ENCODE measurements at regions not wholly inside any gene's neighbourhood (a gene's known extent, or its start where the extent isn't known, plus 50 kb on each side); places are given as distances from the start of the nearest gene placed in this dataset.
"Not testable (repeated sequence)": the region's sequence is repeated elsewhere in the genome, so short reads cannot be mapped to it uniquely, and the experiment has no call there.

DNA sequence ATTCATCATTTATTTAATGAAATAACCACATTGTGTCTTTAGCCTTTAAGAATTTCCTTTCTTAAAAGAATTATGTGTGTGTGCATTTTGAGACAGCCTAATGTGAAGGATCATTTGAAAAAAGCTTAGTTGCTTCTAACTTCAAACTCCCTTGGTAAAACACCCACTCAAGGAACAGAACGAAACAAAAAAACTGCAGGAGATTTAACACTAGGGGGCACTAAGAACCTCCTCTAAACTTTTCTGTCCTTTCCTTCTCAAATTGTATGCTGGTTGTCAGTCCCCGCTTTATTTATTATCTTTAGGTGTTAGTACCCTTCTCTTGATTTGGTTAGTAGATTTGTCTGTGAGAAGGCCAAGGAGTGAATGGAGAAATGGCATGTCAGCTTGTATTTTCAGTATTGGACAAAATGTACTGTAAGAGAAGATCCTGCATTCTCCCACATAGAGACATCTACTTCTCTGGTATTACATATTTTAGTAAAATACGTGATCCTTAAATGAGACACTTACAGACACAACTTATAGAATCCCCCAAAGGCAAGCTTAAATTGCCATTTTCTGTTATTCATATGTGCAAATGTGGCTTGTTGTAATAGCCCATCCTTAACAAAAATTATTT, 229.7 kb downstream of the MRPS30 start:
- H3K27ac ChIP-seq = no peak overlapping the region
- DNase-seq (ENCODE audit: low read depth, low spot score) = no peak

DNA sequence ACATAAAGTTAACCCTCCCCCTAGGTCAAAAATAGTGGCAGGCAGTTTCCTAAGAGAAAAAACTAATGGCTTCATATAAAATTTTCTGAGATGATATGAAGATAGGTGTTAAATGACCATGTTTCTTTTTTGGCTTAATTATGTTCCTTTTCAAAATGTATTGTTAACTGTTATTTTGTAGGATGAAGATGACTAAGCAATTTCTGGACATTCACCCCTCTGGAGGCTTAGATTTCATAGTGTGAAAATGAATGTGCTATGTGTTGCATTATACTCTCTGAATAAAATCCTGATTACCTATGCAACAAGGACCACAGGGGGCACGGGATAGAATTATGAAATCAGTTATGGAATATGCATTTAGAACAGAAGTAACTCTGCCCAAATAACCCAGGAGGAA, 233.5 kb downstream of the MRPS30 start:
- no peak overlapping the region for H3K27ac ChIP-seq
- no peak for DNase-seq (ENCODE audit: low read depth, low spot score)

DNA sequence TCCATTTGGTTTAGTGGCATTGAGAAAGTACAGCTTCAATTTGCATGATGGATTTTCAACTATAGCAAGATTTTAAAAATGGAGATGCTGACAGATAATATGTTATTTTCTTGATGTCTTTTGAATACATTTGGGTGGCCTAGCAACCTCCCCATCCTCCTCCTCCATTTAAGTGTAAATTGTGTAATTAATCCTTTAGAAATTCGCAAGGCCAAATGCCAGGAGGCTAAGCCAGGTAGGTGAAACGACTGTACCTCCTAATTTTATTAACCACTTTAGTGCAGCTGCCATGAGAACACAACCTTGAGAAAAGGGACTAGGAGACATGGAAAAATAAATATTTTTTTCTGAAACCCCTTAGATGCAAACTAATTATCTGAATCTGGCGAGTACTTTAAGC, 248.8 kb downstream of the MRPS30 start:
- no peak overlapping the region for H3K27ac ChIP-seq
- no peak for DNase-seq (ENCODE audit: low read depth, low spot score)

DNA sequence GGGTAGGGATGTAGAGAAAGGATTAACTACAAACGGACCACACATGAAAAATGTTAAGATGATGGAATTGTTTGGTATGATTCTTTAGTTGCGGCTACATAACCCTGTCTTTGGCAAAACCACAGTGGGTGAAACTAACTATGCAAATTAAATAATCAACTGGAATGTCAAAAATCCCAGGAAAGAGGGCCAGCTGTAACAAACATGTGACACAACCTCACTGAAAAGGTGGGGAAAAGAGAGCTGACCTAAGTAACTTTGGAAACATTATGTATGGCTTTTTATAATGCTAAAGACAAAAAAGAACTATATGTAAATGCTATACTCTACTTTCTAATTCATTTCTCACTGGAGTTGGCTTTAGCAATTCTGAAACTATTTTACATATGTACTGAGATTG, 252.0 kb downstream of the MRPS30 start:
- no peak overlapping the region for H3K27ac ChIP-seq
- no peak for DNase-seq (ENCODE audit: low read depth, low spot score)

DNA sequence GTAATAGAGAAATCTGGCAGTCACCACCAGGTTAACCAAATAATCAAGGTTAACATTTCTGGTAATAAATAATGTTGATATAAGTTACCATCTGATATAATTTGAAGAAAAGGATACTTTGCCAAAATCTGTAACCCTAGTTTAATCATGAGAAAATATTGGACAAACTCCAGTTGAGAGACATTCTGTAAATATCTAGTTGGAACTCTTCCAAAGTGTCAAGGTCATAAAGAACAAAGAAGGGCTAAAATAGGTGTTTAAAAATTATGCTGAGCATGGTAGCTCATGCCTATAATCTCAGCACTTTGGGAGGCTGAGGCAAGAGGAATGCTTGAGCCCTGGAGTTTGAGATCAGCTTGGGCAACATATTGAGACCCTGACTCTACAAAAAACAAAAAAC, 253.3 kb downstream of the MRPS30 start:
- no peak overlapping the region for H3K27ac ChIP-seq
- DNase-seq (ENCODE audit: low read depth, low spot score) = no peak

DNA sequence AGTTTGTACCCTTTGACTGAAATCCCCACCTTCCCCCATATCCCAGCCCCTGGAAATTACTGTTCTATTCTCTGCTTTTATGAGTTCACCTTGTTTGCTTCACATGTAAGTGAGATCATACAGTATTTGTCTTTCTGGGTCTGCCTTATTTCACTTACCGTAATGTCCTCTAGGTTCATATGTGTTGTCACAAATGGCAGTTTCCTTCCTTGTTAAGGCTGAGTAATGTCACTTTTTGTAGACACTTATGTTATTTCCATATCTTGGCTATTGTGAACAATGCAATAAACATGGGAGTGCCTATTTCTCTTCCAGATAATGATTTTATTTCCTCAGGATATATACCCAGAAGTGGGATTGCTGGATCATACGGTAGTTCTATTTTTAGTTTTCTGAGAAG, 272.3 kb downstream of the MRPS30 start:
- no peak overlapping the region for H3K27ac ChIP-seq
- no peak for DNase-seq (ENCODE audit: low read depth, low spot score)

DNA sequence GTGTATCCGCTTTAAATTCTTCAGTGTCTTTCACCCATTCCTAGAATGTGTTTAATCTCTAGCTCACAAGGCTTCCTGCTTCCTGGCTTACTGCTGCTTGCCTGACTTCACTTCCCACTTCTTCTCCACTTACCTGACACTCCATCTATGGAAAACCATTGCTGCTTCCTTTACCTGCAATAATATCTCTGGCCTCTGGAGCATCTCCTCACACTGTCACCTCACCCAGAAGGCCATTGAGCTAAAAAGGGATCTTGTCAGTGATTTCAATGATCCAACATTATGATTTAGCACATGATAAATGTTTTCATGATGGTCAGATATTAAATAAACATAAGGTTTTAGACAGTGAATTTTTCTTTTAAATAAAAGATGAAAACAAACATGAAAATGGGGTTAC, 281.1 kb downstream of the MRPS30 start:
- no peak for DNase-seq (ENCODE audit: low read depth, low spot score)
- no peak overlapping the region for H3K27ac ChIP-seq

DNA sequence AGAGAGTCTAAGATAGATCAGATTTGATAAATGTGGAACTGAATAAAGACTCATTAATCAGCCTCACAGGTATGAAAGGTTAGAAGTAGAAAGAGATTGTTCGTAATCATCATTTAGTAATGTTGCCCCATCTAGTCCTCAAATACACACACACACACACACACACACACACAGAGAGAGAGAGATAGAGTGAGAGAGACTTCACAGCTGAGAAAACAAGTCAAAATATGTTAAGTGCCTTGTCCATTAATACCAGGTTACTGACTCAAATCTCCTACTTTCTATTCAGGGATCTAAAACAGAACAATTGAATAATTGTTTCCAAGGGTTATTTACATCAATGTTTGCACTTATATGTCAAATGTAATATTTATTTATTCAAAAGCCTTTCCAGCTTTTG, 284.6 kb downstream of the MRPS30 start:
- no peak overlapping the region for H3K27ac ChIP-seq

DNA sequence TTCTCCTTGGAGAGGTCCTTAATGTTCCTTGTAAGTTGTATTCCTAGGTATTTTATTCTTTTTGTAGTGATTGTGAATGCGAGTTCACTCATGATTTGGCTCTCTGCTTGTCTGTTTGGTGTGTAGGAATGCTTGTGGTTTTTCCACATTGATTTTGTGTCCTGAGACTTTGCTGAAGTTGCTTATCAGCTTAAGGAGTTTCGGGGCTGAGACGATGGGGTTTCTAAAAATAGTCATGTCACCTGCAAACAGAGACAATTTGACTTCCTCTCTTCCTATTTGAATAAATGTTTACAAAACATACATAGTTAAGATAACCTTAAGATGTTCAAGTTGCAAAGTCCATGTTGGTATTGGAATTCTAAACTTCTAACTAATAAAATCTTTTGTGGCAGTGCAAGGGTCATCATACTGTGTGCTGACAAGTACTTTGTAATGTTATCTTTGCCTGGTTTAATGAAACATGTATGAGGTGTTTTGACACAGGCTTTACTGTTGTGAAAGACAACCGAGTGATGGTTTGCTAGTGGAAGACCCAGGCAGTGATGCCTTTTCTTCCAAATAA, 286.2 kb downstream of the MRPS30 start:
- no peak overlapping the region for H3K27ac ChIP-seq
- DNase-seq (ENCODE audit: low read depth, low spot score) = no peak

More for the DNA sequence above, 284.6 kb downstream of the MRPS30 start:
- DNase-seq (ENCODE audit: low read depth, low spot score) = no peak

DNA sequence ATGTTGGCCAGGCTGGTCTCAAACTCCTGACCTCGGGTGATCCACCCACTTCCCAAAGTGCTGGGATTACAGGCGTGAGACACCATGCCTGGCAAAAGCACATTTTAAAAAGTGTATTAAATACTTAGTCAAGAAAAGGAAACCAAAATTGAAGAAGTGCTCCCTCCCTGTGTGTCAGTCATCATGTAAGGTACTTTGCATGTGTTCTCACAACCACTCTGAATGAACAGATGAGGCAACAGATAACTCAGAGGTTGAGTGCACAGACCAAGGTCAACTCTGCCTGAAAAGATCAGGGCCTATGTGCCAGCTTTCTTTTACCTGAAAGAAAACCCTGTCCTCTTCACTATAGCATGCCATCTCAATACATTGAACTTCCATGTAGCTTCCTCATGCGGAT, 289.7 kb downstream of the MRPS30 start:
- H3K27ac ChIP-seq = no peak overlapping the region
- no peak for DNase-seq (ENCODE audit: low read depth, low spot score)

DNA sequence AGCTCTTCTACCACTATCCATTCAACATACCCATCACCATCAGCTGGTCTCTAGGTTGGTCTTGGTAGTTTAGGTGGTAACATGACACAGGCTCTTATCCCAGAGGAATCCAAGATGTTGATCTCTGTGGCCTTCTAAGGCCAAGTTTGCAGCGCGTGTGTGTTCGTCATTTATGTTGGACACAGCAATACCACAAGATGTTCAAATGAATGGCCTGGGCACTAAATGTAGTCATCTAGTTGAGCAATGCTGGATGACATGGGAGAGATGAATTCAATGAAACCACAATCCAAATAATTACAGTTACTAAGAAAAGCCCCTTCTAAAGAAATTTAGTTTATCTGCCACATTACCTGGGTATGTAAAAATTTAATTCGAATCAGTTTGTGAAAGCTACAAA, 292.4 kb downstream of the MRPS30 start:
- no peak overlapping the region for H3K27ac ChIP-seq
- no peak for DNase-seq (ENCODE audit: low read depth, low spot score)

DNA sequence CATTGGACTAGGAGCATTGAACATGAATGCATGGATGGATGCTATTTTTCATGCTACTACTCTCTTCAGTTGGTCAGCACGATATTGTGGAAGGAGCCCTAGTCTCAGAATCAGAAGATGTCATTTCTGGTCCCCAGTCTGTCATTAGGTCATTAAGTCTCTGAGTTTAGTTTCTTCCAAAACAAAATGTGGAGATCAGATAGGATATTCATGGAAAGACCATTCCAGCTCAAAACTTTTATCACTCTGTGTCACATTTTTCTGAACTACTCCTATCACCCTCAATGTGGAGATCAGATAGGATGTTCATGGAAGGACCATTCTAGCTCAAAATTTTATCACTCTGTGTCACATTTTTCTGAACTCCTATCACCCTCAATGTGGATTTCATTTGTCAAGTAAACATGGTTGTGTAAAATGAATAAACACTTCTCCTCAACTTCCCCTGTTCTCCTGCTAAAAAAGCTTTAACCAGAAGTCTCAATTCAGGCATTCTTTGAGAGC, 296.8 kb downstream of the MRPS30 start:
- DNase-seq (ENCODE audit: low read depth, low spot score) = no peak
- no peak overlapping the region for H3K27ac ChIP-seq

DNA sequence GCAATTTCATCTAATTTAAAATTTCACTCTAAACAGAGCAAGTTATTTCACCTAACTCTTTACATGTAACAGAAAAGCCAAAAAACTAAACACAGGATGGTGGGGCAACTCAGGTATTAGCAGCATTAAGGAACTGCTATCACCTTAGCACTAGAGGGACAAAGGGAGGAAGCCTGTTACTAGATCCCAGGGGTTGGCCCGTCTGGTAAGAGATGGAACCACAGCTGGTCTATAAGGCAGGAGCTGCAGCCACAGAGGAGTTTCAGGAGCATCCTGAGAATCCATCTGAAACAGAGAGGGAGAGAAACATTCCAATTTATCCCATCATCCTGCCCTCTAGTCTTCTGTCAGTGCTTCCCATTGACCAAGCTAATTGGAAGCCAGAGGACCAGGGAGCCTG, 300.3 kb downstream of the MRPS30 start:
- H3K27ac ChIP-seq = no peak overlapping the region
- no peak for DNase-seq (ENCODE audit: low read depth, low spot score)

DNA sequence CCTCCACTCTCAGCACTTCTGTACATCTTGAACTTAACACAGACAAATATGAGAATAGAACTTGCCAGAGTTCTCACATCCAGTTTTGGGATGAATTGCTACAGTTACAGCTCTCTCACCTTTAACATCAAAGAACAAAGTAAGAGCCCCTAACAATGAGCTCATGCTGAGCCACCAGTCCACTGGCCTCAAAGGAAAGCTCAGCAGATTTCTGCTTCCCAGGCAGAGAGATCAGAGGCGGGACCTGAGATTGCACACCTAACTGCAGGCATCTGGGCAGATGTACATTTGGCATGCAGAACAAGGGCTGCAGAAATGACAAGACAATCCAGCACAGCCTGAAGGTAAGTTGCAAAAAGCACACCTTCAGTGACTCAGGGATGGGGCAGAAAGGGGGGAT, 300.9 kb downstream of the MRPS30 start:
- no peak for DNase-seq (ENCODE audit: low read depth, low spot score)
- no peak overlapping the region for H3K27ac ChIP-seq

DNA sequence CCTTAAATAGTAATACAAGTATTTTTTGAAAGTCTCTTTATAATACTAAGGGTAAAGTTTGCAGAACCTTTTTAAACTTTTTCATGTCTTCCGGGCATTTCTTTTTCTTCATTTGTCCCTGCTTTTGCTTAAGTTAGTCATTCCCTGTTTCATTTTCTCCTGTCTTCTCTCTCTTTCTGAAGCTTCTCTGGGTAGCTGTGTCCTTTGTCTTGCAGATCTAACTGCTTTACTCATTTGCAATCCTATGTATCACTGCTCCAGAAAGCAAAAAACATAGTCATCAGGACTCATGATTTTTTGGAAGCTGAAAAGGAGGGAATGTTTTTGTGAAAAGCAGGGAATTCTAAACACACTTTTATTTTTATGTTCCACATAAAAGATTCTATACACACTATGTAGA, 301.7 kb downstream of the MRPS30 start:
- DNase-seq (ENCODE audit: low read depth, low spot score) = no peak
- no peak overlapping the region for H3K27ac ChIP-seq

DNA sequence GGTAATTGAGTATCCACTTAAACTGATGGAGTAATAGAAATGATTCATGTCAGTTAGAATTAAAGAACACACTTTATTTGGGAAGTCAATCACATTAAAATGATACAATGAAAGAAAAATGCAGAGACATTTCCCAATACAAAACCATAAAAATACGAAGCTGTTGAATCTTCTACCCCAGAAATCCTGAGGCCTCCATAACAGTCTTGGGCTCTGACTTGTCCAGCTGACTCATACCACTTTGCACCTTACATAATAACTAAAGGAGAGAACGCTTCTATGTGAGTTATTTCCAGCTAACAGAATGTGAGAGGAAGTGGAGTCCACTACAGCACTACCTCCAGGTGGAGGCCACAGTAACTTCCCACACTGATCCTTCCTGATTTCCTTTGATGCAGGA, 305.0 kb downstream of the MRPS30 start:
- no peak for DNase-seq (ENCODE audit: low read depth, low spot score)

DNA sequence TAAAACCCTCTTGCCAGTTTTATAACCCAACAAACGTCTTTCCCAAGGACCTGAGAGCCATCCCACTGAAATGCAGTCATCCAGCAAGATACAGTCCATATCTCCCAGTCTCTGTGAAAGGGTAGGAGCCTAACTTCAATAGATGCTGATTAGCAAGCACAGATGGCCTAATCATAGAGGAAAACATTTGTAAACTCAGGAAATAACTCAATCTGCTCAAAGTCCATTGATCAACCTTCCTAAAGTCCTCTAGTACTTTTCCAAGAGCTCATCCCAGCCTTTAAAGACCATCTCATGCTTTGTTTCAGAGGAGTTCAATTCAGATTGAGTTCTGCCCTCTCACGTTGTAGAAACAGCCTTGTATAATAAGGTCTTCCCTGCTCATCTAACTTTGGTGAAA, 324.2 kb downstream of the MRPS30 start:
- no peak overlapping the region for H3K27ac ChIP-seq
- no peak for DNase-seq (ENCODE audit: low read depth, low spot score)

More for the DNA sequence above, 305.0 kb downstream of the MRPS30 start:
- no peak overlapping the region for H3K27ac ChIP-seq

DNA sequence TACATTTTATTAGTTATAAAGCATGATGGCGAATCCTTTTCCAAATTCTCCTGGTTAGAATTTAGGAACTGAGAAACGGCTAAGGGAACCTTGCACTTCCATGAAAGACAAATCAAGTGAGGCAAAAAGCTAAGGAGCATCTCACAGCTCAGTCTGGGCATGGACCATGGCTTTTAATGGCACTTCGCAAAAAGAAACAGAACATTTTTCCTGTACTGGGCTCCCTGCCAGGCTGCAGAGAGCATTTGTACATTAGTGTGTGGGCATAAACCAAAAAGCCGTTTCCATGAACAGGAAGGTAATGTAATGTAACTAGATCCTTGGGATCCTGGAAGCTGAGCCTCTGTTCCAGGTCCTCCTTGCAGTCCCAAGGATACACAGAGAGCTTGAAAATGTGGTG, 354.2 kb downstream of the MRPS30 start:
- no peak for DNase-seq (ENCODE audit: low read depth, low spot score)
- no peak overlapping the region for H3K27ac ChIP-seq

DNA sequence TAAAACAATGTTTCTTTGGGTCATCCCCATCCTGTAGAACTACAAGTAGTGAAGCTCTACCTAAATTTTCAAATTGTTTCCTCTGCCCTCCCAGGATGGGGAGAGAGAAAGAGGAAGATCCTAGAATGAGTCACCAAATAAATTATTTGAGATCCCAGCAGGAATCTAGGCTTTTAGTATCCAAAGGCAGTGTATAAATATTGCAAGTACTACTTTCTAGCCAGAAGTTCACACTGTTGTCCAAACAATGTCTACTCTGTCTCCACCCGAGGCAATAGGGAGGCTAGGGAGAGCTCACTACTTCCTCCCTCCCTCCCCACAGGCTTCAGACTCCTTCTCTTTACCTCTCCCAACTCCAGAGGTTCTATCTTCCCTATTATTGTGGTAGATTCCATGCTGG, 362.8 kb downstream of the MRPS30 start:
- DNase-seq (ENCODE audit: low read depth, low spot score) = no peak
- no peak overlapping the region for H3K27ac ChIP-seq

DNA sequence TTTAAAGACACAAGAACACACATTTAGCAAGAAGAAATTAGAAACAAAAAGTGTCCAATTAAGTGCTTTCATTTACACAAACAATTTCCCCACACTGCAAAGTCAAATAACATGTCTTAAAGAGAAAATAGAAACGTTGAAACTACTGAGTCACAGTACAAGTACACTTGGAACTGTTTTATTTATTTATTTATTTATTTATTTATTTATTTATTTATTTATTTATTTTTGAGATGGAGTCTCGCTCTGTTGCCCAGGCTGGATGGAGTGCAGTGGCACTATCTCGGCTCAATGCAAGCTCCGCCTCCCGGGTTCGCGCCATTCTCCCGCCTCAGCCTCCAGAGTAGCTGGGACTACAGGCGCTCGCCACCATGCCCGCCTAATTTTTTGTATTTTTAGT, 363.9 kb downstream of the MRPS30 start:
- not testable (repeated sequence) for DNase-seq (ENCODE audit: low read depth, low spot score)

DNA sequence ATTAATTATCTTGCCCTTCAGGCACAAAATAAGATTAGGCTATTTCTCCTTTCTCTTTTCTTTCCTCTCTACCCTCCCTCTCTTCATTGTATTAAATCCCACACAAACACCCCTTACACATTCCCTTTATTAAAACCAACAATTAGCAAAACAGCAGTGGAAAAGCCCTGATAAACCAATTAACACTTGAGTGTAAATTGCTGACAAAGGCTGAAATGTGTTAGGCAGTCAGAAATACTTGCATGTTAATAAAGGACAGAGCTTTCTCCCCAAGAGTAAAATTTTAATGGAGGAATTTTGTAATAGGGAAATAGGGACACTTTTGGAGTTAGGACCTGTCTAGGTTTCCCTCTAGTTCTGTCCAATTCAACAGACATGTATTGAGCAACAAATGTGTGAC, 370.9 kb downstream of the MRPS30 start:
- H3K27ac ChIP-seq = no peak overlapping the region
- no peak for DNase-seq (ENCODE audit: low read depth, low spot score)

More for the DNA sequence above, 363.9 kb downstream of the MRPS30 start:
- H3K27ac ChIP-seq = not testable (repeated sequence)

DNA sequence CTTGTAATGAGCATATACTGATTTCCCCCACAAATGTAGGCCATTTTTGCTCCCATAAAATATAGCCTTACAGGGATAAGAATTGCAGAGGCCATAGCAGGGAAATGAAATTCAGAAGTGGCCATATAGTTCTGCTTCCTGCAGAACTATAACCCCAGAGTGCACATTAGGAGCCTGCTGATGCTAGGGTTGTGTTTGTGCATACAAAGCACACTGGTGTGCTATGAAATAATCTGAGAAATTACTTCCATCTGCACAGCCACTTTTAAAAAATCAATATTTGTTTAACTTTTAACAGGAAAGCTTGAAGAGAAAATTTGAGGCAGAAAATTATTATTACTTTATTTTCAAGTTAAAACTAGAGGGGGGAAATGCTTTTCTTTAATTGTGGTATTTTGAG, 380.3 kb downstream of the MRPS30 start:
- no peak for DNase-seq (ENCODE audit: low read depth, low spot score)
- H3K27ac ChIP-seq = no peak overlapping the region

Data from epithelial cell of prostate (primary cell).